ENCODE measurements at regions not wholly inside any gene's neighbourhood (a gene's known extent, or its start where the extent isn't known, plus 50 kb on each side); places are given as distances from the start of the nearest gene placed in this dataset.

GRCh38 chr6:164108092-164108491, 693.6 kb downstream of the QKI start:
- CTCF ChIA-PET: interaction anchor here (1.7 kb wide), 1 partner anchor 152 kb away, joined by 3 read pairs; no protein-coding TSS in a partner anchor
- no peak for TF ChIP-seq CTCF (IDR thresholded peaks at IDR 0.05; ENCODE audit: control extremely low read depth, extremely low read depth, low read depth, missing control alignments)
- DNase-seq (ENCODE audit: extremely low spot score): no peak
- POLR2A ChIA-PET: no interaction called here

GRCh38 chr6:164107297-164107995, 692.9 kb downstream of the QKI start:
- DNase-seq (ENCODE audit: extremely low spot score): no peak
- ChIA-PET CTCF (interaction anchor here (1.7 kb wide), 1 partner anchor 151 kb away, joined by 3 read pairs; no protein-coding TSS in a partner anchor), POLR2A (no interaction called here)
- TF ChIP-seq CTCF (IDR thresholded peaks at IDR 0.05; ENCODE audit: control extremely low read depth, extremely low read depth, low read depth, missing control alignments): no peak

GRCh38 chr6:164106345-164106769, 691.8 kb downstream of the QKI start:
- TF ChIP-seq CTCF (IDR thresholded peaks at IDR 0.05; ENCODE audit: control extremely low read depth, extremely low read depth, low read depth, missing control alignments): no peak
- ChIA-PET POLR2A (no interaction called here), CTCF (no interaction called here)
- peak; percentile 41 for DNase-seq (ENCODE audit: extremely low spot score)

GRCh38 chr6:164105705-164106104, 691.2 kb downstream of the QKI start:
- POLR2A ChIA-PET: no interaction called here
- no peak for TF ChIP-seq CTCF (IDR thresholded peaks at IDR 0.05; ENCODE audit: control extremely low read depth, extremely low read depth, low read depth, missing control alignments)
- DNase-seq (ENCODE audit: extremely low spot score): no peak
- CTCF ChIA-PET: no interaction called here

- CTCF ChIA-PET: no interaction called here
These were observed 689.9 kb downstream of the QKI start for GRCh38 chr6:164104432-164104831.

GRCh38 chr6:164102693-164103092, 688.2 kb downstream of the QKI start:
- DNase-seq (ENCODE audit: extremely low spot score): no peak
- TF ChIP-seq CTCF (IDR thresholded peaks at IDR 0.05; ENCODE audit: control extremely low read depth, extremely low read depth, low read depth, missing control alignments): no peak
- POLR2A ChIA-PET: no interaction called here
- CTCF ChIA-PET: no interaction called here

More at GRCh38 chr6:164104432-164104831, 689.9 kb downstream of the QKI start:
- TF ChIP-seq CTCF (IDR thresholded peaks at IDR 0.05; ENCODE audit: control extremely low read depth, extremely low read depth, low read depth, missing control alignments): no peak
- POLR2A ChIA-PET: no interaction called here
- no peak for DNase-seq (ENCODE audit: extremely low spot score)

Measured in GM10248 (cell line).